ENCODE measurements at regions not wholly inside any gene's neighbourhood (a gene's known extent, or its start where the extent isn't known, plus 50 kb on each side); places are given as distances from the start of the nearest gene placed in this dataset.

DNA sequence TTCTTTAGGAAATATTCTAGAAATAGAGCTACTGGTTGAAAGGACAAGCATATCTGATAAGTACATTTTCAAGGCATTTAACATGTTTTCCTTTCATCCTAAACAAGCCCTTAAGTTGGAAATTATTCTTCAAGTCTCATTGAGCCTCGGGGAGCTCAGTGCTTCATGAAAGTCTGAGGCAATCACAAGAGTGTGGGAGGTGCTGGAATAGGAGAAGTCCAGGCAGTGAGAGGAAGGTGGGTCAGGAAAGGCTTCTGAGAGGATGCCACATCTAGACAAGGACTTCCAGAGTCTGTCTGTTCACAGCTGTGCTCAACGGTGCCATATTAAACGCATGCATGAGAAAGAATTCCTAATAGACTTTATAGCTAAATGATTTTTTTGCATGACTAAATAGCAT lies 69.8 kb downstream of the CD83 start:
- no peaks in the 10 kb centered on the region for H3K36me3 Mint-ChIP-seq
- peaks cover 0 to 18% (median 0%) of the 10 kb centered on the region in 5 donors for H3K27me3 Mint-ChIP-seq
- H3K27ac Mint-ChIP-seq = no peak overlapping the region
- POLR2A ChIA-PET = no interaction called here
- peaks cover 0 to 2% (median 0%) of the 10 kb centered on the region in 4 donors for H3K4me1 Mint-ChIP-seq
- no peak for ATAC-seq
- H3K4me3 Mint-ChIP-seq = no peak overlapping the region
- no peaks in the 10 kb centered on the region for H3K9me3 Mint-ChIP-seq
- DNase-seq = no peak

DNA sequence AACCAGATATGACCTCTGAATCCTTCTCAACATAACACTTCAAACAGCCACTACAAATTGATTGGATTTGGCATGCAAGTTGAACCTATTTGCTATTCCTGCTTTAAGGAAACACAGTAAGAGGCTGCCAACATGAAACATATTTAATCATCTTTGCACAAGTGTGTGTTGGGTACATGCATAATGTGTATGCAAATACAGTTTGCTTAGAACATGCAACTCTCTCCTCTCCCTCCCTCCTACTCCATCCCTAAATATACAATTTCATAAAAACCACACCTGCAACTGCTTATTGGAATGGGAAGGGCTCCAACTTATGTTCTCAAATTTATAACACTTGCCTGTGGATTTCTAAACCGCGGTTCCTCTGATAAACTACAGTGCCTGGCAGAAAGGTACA lies 71.5 kb downstream of the CD83 start:
- ATAC-seq (no peak), DNase-seq (no peak)
- no peaks in the 10 kb centered on the region for H3K4me1 Mint-ChIP-seq
- no peaks in the 10 kb centered on the region for H3K36me3 Mint-ChIP-seq
- POLR2A ChIA-PET = no interaction called here
- no peak overlapping the region for H3K27ac Mint-ChIP-seq
- H3K9me3 Mint-ChIP-seq = no peaks in the 10 kb centered on the region
- no peak overlapping the region for H3K4me3 Mint-ChIP-seq
- peaks cover 0 to 25% (median 0%) of the 10 kb centered on the region in 5 donors for H3K27me3 Mint-ChIP-seq

- POLR2A ChIA-PET = no interaction called here
- Mint-ChIP-seq H3K27ac (no peak overlapping the region), H3K36me3 (no peaks in the 10 kb centered on the region), H3K9me3 (no peaks in the 10 kb centered on the region), H3K4me1 (no peaks in the 10 kb centered on the region), H3K4me3 (no peak overlapping the region), H3K27me3 (peaks cover 0 to 25% (median 0%) of the 10 kb centered on the region in 5 donors)
- ATAC-seq (no peak), DNase-seq (no peak)
Measured at GRCh38 chr6:14190191-14190928, 72.8 kb downstream of the CD83 start.

- Mint-ChIP-seq H3K27me3 (peaks cover 0 to 25% (median 0%) of the 10 kb centered on the region in 5 donors), H3K9me3 (no peaks in the 10 kb centered on the region), H3K4me1 (no peaks in the 10 kb centered on the region), H3K27ac (no peak overlapping the region), H3K36me3 (no peaks in the 10 kb centered on the region), H3K4me3 (no peak overlapping the region)
- POLR2A ChIA-PET = no interaction called here
- DNase-seq (no peak), ATAC-seq (no peak)
Measured at GRCh38 chr6:14190929-14191224, 73.3 kb downstream of the CD83 start.

- Mint-ChIP-seq H3K9me3 (no peaks in the 10 kb centered on the region), H3K4me3 (no peak overlapping the region), H3K36me3 (no peaks in the 10 kb centered on the region), H3K4me1 (no peaks in the 10 kb centered on the region), H3K27me3 (peaks cover 0 to 25% (median 0%) of the 10 kb centered on the region in 5 donors), H3K27ac (no peak overlapping the region)
- ATAC-seq = no peak
- POLR2A ChIA-PET = no interaction called here
- no peak for DNase-seq
Measured at GRCh38 chr6:14191761-14192160, 74.2 kb downstream of the CD83 start.

DNA sequence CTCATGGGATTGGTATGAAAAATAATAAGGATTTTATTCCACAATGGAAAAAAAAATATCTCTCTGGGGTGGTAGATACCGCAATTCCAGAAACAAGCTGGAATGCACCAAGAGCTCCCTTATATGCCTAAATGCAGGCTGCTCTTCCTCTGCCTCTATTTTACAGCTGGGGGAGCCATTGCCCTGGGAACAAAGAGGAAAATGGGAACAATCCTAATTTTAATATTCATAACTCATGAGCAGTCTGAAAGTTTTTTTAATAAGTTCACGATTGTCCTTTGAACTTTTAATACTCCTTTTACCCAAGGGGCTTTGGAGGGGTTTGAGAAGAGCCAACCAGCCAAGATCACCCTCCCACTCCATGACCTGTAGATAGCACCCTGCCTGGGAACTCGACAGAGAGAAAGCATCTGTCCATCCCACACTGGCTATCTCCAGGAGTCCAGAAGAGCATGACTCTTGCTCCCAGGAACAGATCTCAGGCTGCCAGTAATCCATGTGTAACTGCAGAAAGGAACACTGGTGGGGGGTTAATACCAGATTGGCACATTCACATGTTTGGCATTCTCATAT lies 74.7 kb downstream of the CD83 start:
- H3K4me1 Mint-ChIP-seq = no peaks in the 10 kb centered on the region
- POLR2A ChIA-PET = no interaction called here
- peaks cover 0 to 25% (median 0%) of the 10 kb centered on the region in 5 donors for H3K27me3 Mint-ChIP-seq
- H3K27ac Mint-ChIP-seq = no peak overlapping the region
- DNase-seq (no peak), ATAC-seq (no peak)
- H3K9me3 Mint-ChIP-seq = no peaks in the 10 kb centered on the region
- no peak overlapping the region for H3K4me3 Mint-ChIP-seq
- no peaks in the 10 kb centered on the region for H3K36me3 Mint-ChIP-seq

- POLR2A ChIA-PET = no interaction called here
- Mint-ChIP-seq H3K4me1 (no peaks in the 10 kb centered on the region), H3K27ac (no peak overlapping the region), H3K27me3 (peaks cover 0 to 25% (median 0%) of the 10 kb centered on the region in 5 donors), H3K36me3 (no peaks in the 10 kb centered on the region), H3K4me3 (no peak overlapping the region), H3K9me3 (no peaks in the 10 kb centered on the region)
- ATAC-seq (no peak), DNase-seq (no peak)
Measured at GRCh38 chr6:14193524-14193923, 76.0 kb downstream of the CD83 start.

GRCh38 chr6:14194483-14194882 lies 76.9 kb downstream of the CD83 start:
- ATAC-seq (no peak), DNase-seq (no peak)
- Mint-ChIP-seq H3K27ac (no peak overlapping the region), H3K27me3 (peaks cover 0 to 21% (median 0%) of the 10 kb centered on the region in 5 donors), H3K9me3 (no peaks in the 10 kb centered on the region), H3K4me3 (no peak overlapping the region), H3K36me3 (no peaks in the 10 kb centered on the region), H3K4me1 (no peaks in the 10 kb centered on the region)
- POLR2A ChIA-PET = interaction anchor here (0.5 kb wide), 1 partner anchor 1227 kb away, joined by 4 read pairs; no protein-coding TSS in a partner anchor

DNA sequence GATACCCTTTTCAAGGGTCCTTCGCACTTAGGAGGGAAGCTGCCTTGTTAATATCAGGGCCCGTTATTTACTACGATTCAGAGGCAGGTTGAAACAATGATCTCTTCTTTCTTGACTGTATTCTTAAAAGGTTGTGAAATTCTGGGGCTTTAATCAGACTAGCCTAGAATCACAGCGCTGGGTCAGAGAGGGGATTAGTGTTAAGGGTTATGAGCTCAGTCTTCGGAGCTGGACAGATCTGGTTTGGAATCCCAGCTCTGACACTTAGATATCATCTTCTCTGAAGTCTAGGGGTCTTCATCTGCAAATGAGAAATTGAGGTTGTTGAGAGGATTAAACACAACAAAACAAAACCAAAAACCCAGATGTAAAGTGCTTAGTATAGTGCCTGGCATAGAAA lies 77.4 kb downstream of the CD83 start:
- H3K27ac Mint-ChIP-seq = no peak overlapping the region
- ATAC-seq (no peak), DNase-seq (no peak)
- POLR2A ChIA-PET = interaction anchor here (0.5 kb wide), 1 partner anchor 1226 kb away, joined by 4 read pairs; no protein-coding TSS in a partner anchor
- H3K4me3 Mint-ChIP-seq = no peak overlapping the region
- H3K27me3 Mint-ChIP-seq = peaks cover 0 to 21% (median 0%) of the 10 kb centered on the region in 5 donors
- peaks cover 0 to 2% (median 0%) of the 10 kb centered on the region in 9 donors for H3K9me3 Mint-ChIP-seq
- no peaks in the 10 kb centered on the region for H3K36me3 Mint-ChIP-seq
- no peaks in the 10 kb centered on the region for H3K4me1 Mint-ChIP-seq

DNA sequence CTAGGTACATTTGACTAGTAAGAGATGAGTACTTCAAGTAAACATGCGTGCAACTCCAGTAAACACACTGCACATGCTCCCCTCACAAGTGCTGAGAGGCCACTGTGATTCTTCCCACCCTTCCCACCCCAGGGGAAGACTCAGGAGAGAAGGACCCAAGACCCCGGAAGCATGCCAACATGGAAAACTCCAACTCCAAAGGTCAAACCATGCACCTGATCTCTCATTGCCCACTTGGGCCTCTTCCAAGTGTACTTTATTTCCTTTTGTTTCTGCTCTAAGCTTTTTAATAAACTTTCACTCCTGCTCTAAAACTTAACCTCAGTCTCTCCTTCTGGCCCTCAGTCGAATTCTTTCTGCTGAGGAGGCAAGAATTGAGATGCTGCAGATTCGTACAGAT lies 78.5 kb downstream of the CD83 start:
- ATAC-seq = no peak
- H3K4me1 Mint-ChIP-seq = no peaks in the 10 kb centered on the region
- H3K27me3 Mint-ChIP-seq = peaks cover 0 to 16% (median 0%) of the 10 kb centered on the region in 5 donors
- H3K9me3 Mint-ChIP-seq = peaks cover 0 to 9% (median 0%) of the 10 kb centered on the region in 9 donors
- H3K4me3 Mint-ChIP-seq = no peak overlapping the region
- no peak for DNase-seq
- POLR2A ChIA-PET = no interaction called here
- no peaks in the 10 kb centered on the region for H3K36me3 Mint-ChIP-seq
- H3K27ac Mint-ChIP-seq = no peak overlapping the region

DNA sequence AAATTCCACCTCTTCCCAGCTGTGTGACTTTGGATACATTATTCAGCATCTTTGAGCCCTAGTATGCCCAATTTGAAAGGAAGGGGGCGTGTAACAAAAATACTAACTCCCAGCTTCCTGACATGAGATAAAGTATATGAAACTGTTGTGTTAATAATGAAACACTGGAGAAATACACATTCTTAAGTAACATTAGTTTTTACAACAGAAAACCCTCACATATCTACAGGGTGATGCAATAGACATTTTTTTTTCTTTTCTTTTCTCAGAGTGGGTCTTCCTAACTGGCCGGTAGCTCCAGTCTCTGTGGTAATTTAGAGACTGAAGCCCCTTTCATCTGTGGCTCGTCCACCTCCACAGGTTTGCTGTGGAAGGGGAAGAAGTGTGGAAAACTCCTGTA lies 79.5 kb downstream of the CD83 start:
- H3K27ac Mint-ChIP-seq = no peak overlapping the region
- ATAC-seq = no peak
- no peaks in the 10 kb centered on the region for H3K36me3 Mint-ChIP-seq
- POLR2A ChIA-PET = interaction anchor here (1.2 kb wide), 1 partner anchor 20 kb away, joined by 3 read pairs; no protein-coding TSS in a partner anchor
- peaks cover 0 to 9% (median under 1%) of the 10 kb centered on the region in 9 donors for H3K9me3 Mint-ChIP-seq
- no peak overlapping the region for H3K4me3 Mint-ChIP-seq
- H3K4me1 Mint-ChIP-seq = no peaks in the 10 kb centered on the region
- H3K27me3 Mint-ChIP-seq = peaks cover 0 to 14% (median 0%) of the 10 kb centered on the region in 5 donors
- no peak for DNase-seq

DNA sequence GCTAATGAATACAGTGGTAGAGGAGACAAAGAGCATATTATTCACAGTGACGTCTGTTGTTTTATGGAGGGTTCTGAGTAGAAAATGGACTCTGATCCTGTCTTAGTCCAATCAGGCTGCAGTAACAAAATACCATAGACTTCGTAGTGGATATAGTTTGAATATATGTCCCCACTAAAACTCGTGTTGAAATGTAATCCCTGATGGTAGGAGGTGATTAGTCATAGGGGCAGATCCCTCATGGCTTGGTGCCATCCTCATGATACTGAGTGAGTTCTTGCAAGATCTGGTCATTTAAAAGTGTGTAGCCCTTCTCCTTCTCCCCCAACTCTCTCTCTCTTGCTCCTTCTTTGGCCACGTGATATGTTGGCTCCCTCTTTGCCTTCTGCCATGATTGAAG lies 82.5 kb downstream of the CD83 start:
- Mint-ChIP-seq H3K36me3 (no peaks in the 10 kb centered on the region), H3K9me3 (peaks cover 0 to 9% (median 2%) of the 10 kb centered on the region in 9 donors), H3K27ac (no peak overlapping the region), H3K4me1 (no peaks in the 10 kb centered on the region), H3K4me3 (no peak overlapping the region), H3K27me3 (peaks cover 0 to 2% (median 0%) of the 10 kb centered on the region in 5 donors)
- no peak for ATAC-seq
- POLR2A ChIA-PET = no interaction called here
- no peak for DNase-seq

DNA sequence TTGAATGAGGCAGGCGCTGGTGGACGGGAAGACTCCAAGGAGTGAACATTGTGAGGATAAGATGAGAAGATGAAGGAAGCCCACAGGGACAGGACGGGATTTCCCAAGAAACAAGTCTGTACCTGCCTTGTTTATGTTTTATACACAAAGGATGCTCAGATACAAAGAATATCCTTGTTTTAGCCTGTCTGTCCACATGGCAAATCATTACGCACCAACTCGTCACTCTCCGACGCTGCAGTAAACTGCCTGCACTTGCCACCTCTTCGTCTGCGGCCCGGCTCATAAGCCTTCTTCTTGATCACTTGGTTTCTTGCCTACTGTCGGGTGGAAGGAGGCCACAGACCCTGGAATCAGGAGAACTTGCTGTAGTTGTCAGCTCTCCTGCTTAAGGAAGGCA lies 85.4 kb downstream of the CD83 start:
- Mint-ChIP-seq H3K27me3 (peaks cover 0 to 2% (median 0%) of the 10 kb centered on the region in 5 donors), H3K9me3 (peaks cover 0 to 9% (median 2%) of the 10 kb centered on the region in 9 donors), H3K4me3 (no peak overlapping the region), H3K27ac (no peak overlapping the region), H3K4me1 (no peaks in the 10 kb centered on the region), H3K36me3 (no peaks in the 10 kb centered on the region)
- ATAC-seq (no peak), DNase-seq (no peak)
- POLR2A ChIA-PET = no interaction called here

- Mint-ChIP-seq H3K9me3 (peaks cover 0 to 2% (median 0%) of the 10 kb centered on the region in 9 donors), H3K27ac (no peak overlapping the region), H3K36me3 (no peaks in the 10 kb centered on the region), H3K4me1 (peaks cover 0 to 9% (median 2%) of the 10 kb centered on the region in 4 donors), H3K4me3 (no peak overlapping the region), H3K27me3 (peaks cover 0 to 2% (median 0%) of the 10 kb centered on the region in 5 donors)
- no peak for DNase-seq
- POLR2A ChIA-PET = no interaction called here
- ATAC-seq = no peak
Measured at GRCh38 chr6:14206391-14206790, 88.8 kb downstream of the CD83 start.

Measured in naive thymus-derived CD8-positive, alpha-beta T cell (primary cell).